AG04450 (cell line): ENCODE measurements at regions not wholly inside any gene's neighbourhood (a gene's known extent, or its start where the extent isn't known, plus 50 kb on each side); places are given as distances from the start of the nearest gene placed in this dataset.

Experiments used
- CTCF ChIA-PET: fragments of 300-600, 350-600 bp; formaldehyde crosslinking; extraction: SDS; loops from one replicate; lab custom pipeline; 2022; ENCODE audit warnings: antibody characterized with exemption, inconsistent platforms; lab: Charles Lee
- POLR2A ChIA-PET: fragments of 350-600 bp; formaldehyde crosslinking; extraction: SDS; loops from one replicate; lab custom pipeline; 2021; ENCODE audit warnings: antibody characterized with exemption, inconsistent platforms; lab: Yijun Ruan, JAX
- DNase-seq: peaks from one replicate; pipeline ENCODE4 v3.0.0-alpha.2; 2011; ENCODE audit warnings: low read depth, low spot score
- H3K27ac ChIP-seq: one replicate; pipeline ENCODE4 v1.5.1; 2012; ENCODE audit warnings: low read depth, low read length, control low read depth
- H3K27me3 ChIP-seq: one replicate; pipeline ENCODE4 v1.6.0; 2012; ENCODE audit warnings: low read length; ENCODE audit not compliant: control insufficient read depth, insufficient read depth
- H3K4me3 ChIP-seq: 2 replicates; pipeline ENCODE4 v1.5.1; 2011; ENCODE audit warnings: mild to moderate bottlenecking, low read depth, low read length, control low read depth
- H3K9me3 ChIP-seq: 2 replicates; pipeline ENCODE4 v1.5.1; 2012; ENCODE audit warnings: low read length; ENCODE audit not compliant: control insufficient read depth, insufficient read depth
- TF ChIP-seq, protein P1 (sequence below): IDR thresholded peaks from 2 replicates; pipeline ENCODE4 v1.5.1; 2011; ENCODE audit warnings: low read depth, low read length, control low read depth, inconsistent platforms

DNA sequence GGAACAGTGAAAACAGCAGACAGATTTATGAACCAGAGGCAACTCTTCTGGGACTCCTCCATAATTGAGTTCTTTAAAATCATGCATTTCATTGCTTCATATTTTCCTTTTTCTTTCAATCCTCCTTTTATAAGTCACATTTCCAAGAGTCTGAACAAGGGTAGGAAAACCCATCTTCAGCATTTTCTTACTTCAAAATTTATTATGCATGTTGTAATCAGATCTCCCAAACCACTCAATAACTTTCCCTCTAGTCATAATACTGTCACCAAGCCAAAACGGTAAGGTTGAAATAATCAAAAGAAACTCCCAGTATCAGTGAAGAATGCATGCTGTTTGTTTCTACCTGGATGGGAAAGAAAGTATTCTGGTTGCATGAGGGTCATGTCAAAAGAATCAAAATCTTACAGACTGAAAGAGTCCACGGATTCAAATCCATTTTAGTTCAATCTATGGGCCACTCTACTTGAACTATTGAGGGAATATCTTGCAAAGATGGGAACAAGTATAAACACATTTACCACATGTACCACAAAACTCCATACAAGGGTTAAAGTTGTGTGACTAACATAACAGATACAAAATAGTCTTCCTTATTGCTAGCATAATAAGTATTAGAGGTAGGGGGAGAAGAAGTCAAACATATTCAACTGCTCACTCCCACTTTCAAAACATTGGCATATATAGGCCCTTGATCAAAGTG, 797.3 kb downstream of the MAT2B start:
- H3K27me3 ChIP-seq = no peaks in the 10 kb centered on the region
- ChIA-PET POLR2A (no interaction called here), CTCF (no interaction called here)
- no peak overlapping the region for H3K4me3 ChIP-seq
- no peaks in the 10 kb centered on the region for H3K9me3 ChIP-seq
- no peak overlapping the region for H3K27ac ChIP-seq
- TF ChIP-seq, protein P1, sequence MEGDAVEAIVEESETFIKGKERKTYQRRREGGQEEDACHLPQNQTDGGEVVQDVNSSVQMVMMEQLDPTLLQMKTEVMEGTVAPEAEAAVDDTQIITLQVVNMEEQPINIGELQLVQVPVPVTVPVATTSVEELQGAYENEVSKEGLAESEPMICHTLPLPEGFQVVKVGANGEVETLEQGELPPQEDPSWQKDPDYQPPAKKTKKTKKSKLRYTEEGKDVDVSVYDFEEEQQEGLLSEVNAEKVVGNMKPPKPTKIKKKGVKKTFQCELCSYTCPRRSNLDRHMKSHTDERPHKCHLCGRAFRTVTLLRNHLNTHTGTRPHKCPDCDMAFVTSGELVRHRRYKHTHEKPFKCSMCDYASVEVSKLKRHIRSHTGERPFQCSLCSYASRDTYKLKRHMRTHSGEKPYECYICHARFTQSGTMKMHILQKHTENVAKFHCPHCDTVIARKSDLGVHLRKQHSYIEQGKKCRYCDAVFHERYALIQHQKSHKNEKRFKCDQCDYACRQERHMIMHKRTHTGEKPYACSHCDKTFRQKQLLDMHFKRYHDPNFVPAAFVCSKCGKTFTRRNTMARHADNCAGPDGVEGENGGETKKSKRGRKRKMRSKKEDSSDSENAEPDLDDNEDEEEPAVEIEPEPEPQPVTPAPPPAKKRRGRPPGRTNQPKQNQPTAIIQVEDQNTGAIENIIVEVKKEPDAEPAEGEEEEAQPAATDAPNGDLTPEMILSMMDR = no peak
- DNase-seq = no peak

DNA sequence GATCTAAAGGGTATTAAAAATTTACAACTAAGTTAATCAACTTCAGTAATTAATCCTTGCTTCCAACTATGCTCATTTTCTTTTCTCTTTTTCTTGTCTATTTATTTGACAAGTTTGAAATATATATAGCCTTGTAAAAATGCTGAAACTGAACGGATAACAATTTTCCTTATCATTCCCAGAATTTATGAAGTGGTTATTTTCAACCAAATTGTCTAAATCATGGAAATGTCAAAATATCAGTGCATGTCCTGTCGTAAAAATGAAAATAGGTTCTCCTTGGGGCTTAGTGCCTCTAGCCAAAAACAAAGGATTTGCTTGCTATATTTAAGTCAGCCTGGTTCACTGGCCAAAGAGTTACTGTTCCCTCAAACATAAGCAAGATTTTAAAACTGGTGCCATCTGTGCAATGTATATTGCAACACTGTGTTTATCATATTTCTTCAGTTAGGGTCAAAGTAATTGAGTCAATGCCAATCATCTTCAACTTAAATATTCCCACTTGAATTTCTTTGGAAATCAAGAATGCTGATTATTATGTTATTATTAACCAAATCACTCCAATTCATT, 798.3 kb downstream of the MAT2B start:
- H3K9me3 ChIP-seq = no peaks in the 10 kb centered on the region
- POLR2A ChIA-PET = no interaction called here
- no peak overlapping the region for H3K27ac ChIP-seq
- H3K4me3 ChIP-seq = no peak overlapping the region
- no peak for DNase-seq
- H3K27me3 ChIP-seq = no peaks in the 10 kb centered on the region
- TF ChIP-seq, protein P1 = no peak
- CTCF ChIA-PET = no interaction called here

DNA sequence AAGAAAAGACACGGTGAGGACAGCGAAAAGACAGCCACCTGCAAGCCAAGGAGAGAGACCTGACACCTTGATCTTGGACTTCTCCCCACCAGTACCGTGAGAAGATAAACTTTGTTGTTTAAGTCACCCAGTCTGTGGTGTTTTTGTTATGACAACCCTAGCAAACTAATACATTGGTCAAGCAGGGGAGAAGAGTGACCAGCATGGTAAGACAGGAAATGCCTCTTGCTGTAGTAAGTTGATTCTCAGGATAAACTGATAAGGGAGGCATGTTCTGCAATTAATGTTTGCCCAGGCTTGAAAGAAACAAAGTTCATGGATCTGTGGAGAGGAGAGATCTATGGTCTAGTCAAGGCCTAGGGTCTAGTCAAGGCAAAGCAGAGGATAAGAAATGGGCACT, 801.2 kb downstream of the MAT2B start:
- TF ChIP-seq, protein P1 = no peak
- H3K9me3 ChIP-seq = no peaks in the 10 kb centered on the region
- CTCF ChIA-PET = no interaction called here
- POLR2A ChIA-PET = no interaction called here
- no peak overlapping the region for H3K27ac ChIP-seq
- H3K4me3 ChIP-seq = no peak overlapping the region
- no peak for DNase-seq
- no peaks in the 10 kb centered on the region for H3K27me3 ChIP-seq

DNA sequence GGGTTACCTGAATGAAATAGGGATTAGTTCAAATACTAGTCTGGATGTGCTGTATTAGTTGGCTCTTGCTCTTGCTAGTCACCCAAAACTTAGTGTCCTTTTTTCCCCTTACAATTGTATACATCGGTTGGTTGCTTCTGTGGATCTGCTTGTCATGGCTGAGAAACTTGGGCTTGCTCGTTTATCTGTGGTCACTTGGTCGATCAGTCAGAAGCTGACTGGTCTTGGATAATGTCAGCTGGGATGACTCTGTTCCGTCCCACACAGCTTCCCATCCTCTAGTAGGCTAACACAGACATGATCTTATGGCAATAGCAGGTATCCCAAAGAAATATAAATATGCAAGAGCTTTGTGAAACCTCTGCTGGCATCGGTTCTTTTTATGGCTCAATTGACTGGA, 807.4 kb downstream of the MAT2B start:
- CTCF ChIA-PET = no interaction called here
- POLR2A ChIA-PET = no interaction called here
- Histone ChIP-seq H3K4me3 (no peak overlapping the region), H3K27ac (no peak overlapping the region), H3K27me3 (no peaks in the 10 kb centered on the region), H3K9me3 (no peaks in the 10 kb centered on the region)
- TF ChIP-seq, protein P1 = no peak
- DNase-seq = no peak

DNA sequence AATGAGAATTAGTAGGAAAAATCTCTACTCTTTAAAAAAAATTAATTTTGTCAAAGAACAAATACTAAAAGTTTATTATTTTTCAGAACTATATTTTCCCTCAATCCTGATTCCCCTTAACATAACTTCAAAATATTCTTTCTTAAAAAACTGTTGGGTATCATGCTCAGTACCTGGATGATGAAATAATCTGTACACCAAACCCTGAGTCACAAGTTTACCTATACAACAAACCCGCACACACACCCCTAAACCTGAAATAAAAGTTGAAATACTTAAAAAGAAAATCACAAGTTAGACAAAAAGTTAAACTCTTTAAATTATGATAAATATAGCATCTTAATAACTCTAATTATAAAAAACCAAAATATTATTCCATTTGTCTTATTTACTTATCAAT, 812.3 kb downstream of the MAT2B start:
- no peak for DNase-seq
- CTCF ChIA-PET = no interaction called here
- Histone ChIP-seq H3K27me3 (no peaks in the 10 kb centered on the region), H3K9me3 (no peaks in the 10 kb centered on the region), H3K27ac (no peak overlapping the region), H3K4me3 (no peak overlapping the region)
- TF ChIP-seq, protein P1 = no peak
- POLR2A ChIA-PET = no interaction called here
